NCI-H2227 (cell line): ENCODE measurements at regions not wholly inside any gene's neighbourhood (a gene's known extent, or its start where the extent isn't known, plus 50 kb on each side); places are given as distances from the start of the nearest gene placed in this dataset.

Experiments
- DNase-seq: peaks from one replicate; lab custom pipeline; 2025; ENCODE audit not compliant: unreplicated experiment; lab: John Stamatoyannopoulos, UW

- no peak for DNase-seq
Measured at GRCh38 chr5:67434466-67434865, 237.9 kb upstream of the CD180 start.

GRCh38 chr5:67432606-67433005 lies 236.0 kb upstream of the CD180 start:
- no peak for DNase-seq

DNA sequence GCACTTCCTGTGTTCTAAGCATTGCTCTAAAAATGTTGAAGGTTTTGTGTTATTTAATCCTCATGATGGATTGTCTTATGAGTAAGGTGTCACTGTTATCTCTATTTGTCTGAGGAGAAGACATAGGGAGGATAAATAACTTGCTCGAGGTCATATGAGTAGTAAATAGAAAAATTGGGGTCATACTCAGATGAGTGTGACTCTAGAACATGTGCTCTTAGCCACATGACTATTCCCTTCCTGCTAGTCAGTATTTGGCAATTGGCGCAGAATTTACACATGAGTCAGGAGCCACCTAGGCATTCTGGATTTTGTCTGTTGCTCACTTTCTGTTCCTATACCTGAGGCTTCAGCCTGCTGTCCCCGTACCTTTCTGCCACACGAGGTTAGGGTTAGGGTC lies 234.6 kb upstream of the CD180 start:
- DNase-seq = no peak

DNA sequence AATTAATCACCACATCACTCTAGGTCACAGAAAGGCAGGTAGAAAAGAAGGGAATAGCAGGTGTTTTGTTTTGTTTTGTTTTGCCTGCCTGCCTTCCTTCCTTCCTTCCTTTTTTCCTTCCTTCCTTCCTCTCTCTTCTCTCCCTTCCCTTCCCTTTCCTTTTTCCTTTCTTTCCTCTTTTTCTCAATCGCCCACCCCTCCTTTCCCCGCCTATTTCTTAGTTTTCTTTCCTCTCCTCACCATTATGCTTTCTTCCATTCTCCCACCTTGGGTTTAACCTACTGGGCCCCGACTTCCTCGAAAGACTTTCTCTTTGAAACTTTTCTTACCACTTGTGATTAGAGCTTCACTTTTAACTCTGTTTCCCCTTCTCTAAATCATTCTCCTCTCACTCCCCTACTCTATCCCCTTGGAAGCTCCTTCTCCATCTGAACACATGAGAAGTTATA lies 231.3 kb upstream of the CD180 start:
- DNase-seq = no peak

- no peak for DNase-seq
Measured at GRCh38 chr5:67426961-67427849, 230.6 kb upstream of the CD180 start.

- no peak for DNase-seq
Measured at GRCh38 chr5:67425514-67425913, 228.9 kb upstream of the CD180 start.

- DNase-seq = no peak
Measured at GRCh38 chr5:67417839-67418238, 221.2 kb upstream of the CD180 start.

DNA sequence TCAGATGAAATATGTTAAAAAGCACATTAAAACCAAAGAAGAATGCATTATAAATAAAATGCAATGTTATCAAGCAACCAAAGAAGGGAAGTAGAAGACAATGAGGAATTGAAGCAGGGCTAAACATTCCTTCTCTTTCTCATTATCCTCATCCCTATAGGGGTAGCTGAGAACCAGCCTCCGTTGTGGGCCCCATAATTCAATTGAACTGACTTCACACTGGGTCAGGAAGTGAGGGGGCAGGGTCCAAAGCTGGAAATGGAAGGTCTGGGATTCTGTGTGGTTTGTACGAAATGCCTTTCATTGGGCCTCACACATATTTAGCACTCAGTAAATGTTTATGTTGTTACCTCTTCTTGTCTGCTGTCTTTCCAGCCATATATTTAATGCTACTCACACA lies 220.4 kb upstream of the CD180 start:
- DNase-seq = no peak

- DNase-seq = no peak
Measured at GRCh38 chr5:67416133-67416937, 219.7 kb upstream of the CD180 start.

GRCh38 chr5:67414712-67415111 lies 218.1 kb upstream of the CD180 start:
- DNase-seq = no peak

DNA sequence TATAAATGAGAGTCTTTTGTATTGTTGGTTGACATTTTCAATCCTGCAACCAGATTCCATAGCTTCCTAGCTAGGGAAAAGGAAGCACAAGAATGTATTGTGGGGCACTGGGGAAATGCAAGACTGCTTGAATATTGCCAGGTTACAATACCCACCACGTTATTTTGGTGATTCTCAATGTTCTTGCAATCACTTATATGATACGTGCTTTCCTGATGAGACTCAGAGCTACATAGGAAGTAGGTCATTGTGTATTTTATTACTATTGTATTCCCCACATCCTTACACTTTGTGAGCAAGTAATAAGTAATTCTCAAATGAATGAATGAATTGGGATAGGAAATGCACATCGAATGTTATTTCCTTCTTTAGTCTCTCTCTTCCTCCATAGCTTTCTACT lies 217.1 kb upstream of the CD180 start:
- no peak for DNase-seq

- DNase-seq = no peak
Measured at GRCh38 chr5:67409126-67409777, 212.7 kb upstream of the CD180 start.

- DNase-seq = no peak
Measured at GRCh38 chr5:67407979-67408378, 211.4 kb upstream of the CD180 start.

DNA sequence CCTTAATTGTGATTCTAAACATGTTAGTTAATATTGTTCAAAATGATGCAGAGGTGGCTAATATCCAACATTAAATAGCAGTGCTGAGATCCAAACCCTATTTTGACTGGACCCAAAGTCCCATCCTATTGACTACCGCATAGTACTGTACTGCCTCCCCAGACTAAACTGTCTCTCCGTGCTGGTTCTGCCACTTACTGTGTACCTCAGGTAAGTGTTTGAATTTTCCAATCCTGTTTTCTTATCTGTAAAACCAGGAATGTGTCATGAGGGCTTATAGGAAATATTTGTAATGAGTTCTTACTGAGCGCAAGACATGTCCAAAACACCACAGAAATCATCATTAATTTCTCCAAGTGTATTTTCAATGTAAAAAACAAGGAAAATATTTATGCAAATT lies 209.2 kb upstream of the CD180 start:
- no peak for DNase-seq

DNA sequence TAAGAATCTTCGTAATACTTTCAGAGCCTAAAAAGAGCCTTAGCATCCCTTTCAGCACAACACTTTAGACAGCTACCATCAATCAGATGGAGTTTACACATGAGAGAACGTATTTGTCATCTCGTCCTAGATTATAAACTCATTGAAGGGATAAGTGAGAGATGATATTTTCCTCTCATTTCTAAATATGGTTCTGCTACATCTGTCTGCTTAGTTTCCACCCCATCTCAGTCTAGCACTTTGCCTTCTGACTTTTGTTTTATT lies 208.4 kb upstream of the CD180 start:
- DNase-seq = no peak

- no peak for DNase-seq
Measured at GRCh38 chr5:67404256-67405100, 207.9 kb upstream of the CD180 start.

- no peak for DNase-seq
Measured at GRCh38 chr5:67402526-67402925, 205.9 kb upstream of the CD180 start.

DNA sequence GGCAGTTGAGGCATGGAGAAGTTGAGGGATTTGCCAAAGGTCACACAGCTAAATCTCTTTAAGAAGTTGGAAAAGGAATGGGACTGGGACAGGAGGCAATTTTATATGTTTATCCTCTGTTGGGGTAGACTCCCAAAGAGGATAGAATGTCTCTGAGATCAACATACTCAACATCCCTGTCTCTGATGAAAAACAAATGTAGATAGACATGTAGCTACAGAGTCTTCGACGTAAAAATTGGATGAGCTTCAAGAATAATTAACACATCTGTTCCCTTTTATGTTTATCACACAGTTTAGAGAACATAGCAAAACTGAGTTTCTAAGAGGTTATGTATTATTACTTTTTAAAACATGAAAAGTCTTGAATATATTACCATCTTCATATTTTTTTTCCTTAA lies 204.6 kb upstream of the CD180 start:
- no peak for DNase-seq

GRCh38 chr5:67400752-67401151 lies 204.2 kb upstream of the CD180 start:
- DNase-seq = no peak

DNA sequence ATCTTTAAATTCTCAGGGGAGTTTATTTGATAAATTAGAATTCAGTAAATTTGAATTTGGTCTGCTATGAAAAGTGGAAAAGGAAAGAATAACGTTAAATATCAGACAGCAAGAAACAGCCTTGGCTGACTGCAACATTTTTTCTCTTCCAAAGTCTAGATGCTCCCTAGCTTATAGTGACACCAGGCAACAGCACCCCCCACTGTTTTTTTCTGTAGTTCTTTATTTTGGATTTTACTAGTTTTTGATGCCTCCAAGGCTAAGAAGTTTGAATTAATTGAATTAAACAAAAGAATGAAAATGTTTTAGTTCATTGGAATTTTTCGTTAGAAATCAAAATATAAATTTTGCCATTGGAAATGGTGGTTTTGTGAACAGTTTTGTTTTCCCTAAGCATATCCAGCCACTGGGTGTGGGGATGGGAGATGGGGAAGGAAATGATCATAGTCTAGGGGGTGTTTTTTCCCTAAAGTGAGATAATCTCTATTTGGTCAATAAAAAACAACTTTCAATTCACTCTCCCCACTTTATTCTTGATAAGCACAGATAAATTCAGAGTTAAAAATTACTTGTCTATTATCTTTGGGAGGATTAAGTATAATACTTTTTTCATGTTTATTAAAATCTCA lies 199.3 kb upstream of the CD180 start:
- no peak for DNase-seq

DNA sequence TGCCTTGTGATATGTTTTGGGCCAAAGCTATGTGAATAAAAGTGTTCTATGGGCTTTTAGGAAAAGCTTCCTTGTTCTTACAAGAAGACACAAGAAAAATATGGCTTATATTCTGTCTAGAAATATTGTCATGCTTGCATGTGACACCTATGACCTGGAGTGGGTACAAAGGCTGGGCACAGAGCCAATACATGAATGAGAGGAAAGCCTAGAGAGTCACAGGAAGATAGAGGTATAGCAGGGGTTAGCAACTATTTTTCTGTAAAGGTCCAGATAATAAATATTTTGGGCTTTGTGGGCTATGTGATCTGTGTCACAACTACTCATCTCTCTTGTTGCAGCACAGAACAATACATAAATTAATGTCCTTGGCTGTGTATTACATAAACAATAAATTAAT lies 196.6 kb upstream of the CD180 start:
- no peak for DNase-seq
